HUES48 (cell line): ENCODE measurements at regions not wholly inside any gene's neighbourhood (a gene's known extent, or its start where the extent isn't known, plus 50 kb on each side); places are given as distances from the start of the nearest gene placed in this dataset.
"Not testable (repeated sequence)": the region's sequence is repeated elsewhere in the genome, so short reads cannot be mapped to it uniquely, and the experiment has no call there.

Source experiments
- H3K27ac ChIP-seq: one replicate; pipeline ENCODE4 v1.7.0; 2013; ENCODE audit warnings: low read depth, low read length, inconsistent platforms
- H3K27me3 ChIP-seq: 2 replicates; pipeline ENCODE4 v1.6.1; 2013; ENCODE audit warnings: mild to moderate bottlenecking, low read length; ENCODE audit not compliant: control insufficient read depth, insufficient read depth
- H3K36me3 ChIP-seq: 2 replicates; pipeline ENCODE4 v1.6.1; 2013; ENCODE audit warnings: low read length; ENCODE audit not compliant: control insufficient read depth, insufficient read depth
- H3K4me1 ChIP-seq: 2 replicates; pipeline ENCODE4 v1.6.1; 2013; ENCODE audit warnings: mild to moderate bottlenecking, low read length; ENCODE audit not compliant: control insufficient read depth, insufficient read depth
- H3K4me3 ChIP-seq: 2 replicates; pipeline ENCODE4 v1.5.1; 2013; ENCODE audit warnings: mild to moderate bottlenecking, low read depth, low read length
- H3K9ac ChIP-seq: 2 replicates; pipeline ENCODE4 v1.6.1; 2013; ENCODE audit warnings: mild to moderate bottlenecking, low read depth, low read length, moderate library complexity
- H3K9me3 ChIP-seq: 2 replicates; pipeline ENCODE4 v1.6.1; 2013; ENCODE audit warnings: low read length; ENCODE audit not compliant: control insufficient read depth, insufficient read depth

- H3K4me1 ChIP-seq = no peaks in the 10 kb centered on the region
- H3K36me3 ChIP-seq = no peaks in the 10 kb centered on the region
- H3K27ac ChIP-seq = no peak overlapping the region
- H3K9ac ChIP-seq = no peak overlapping the region
- H3K27me3 ChIP-seq = no peaks in the 10 kb centered on the region
- H3K9me3 ChIP-seq = no peaks in the 10 kb centered on the region
- H3K4me3 ChIP-seq = no peak overlapping the region
Measured at GRCh38 chr7:142636751-142637150, 112.5 kb upstream of the PRSS1 start.

- not testable (repeated sequence) for H3K9me3 ChIP-seq, H3K36me3 ChIP-seq, H3K4me3 ChIP-seq, H3K4me1 ChIP-seq, H3K9ac ChIP-seq, H3K27me3 ChIP-seq, H3K27ac ChIP-seq
Measured at GRCh38 chr7:142636107-142636506, 113.2 kb upstream of the PRSS1 start.

- Histone ChIP-seq H3K4me1 (no peaks in the 10 kb centered on the region), H3K4me3 (no peak overlapping the region), H3K27me3 (no peaks in the 10 kb centered on the region), H3K9me3 (no peaks in the 10 kb centered on the region; the same call in 1 of the 2 replicates), H3K36me3 (no peaks in the 10 kb centered on the region), H3K9ac (no peak overlapping the region), H3K27ac (no peak overlapping the region)
Measured at GRCh38 chr7:142632271-142633134, 116.8 kb upstream of the PRSS1 start.

GRCh38 chr7:142629588-142630260, 119.5 kb upstream of the PRSS1 start:
- no peaks in the 10 kb centered on the region for H3K4me1 ChIP-seq
- no peaks in the 10 kb centered on the region for H3K36me3 ChIP-seq
- no peak overlapping the region for H3K27ac ChIP-seq
- no peak overlapping the region for H3K4me3 ChIP-seq
- no peak overlapping the region for H3K9ac ChIP-seq
- H3K9me3 ChIP-seq = no peaks in the 10 kb centered on the region; the same call in 1 of the 2 replicates
- H3K27me3 ChIP-seq = no peaks in the 10 kb centered on the region

GRCh38 chr7:142628945-142629344, 120.3 kb upstream of the PRSS1 start:
- no peaks in the 10 kb centered on the region for H3K4me1 ChIP-seq
- H3K36me3 ChIP-seq = no peaks in the 10 kb centered on the region
- no peaks in the 10 kb centered on the region for H3K27me3 ChIP-seq
- no peak overlapping the region for H3K9ac ChIP-seq
- H3K27ac ChIP-seq = no peak overlapping the region
- no peaks in the 10 kb centered on the region; the same call in 1 of the 2 replicates for H3K9me3 ChIP-seq
- no peak overlapping the region for H3K4me3 ChIP-seq

GRCh38 chr7:142627223-142627622, 122.0 kb upstream of the PRSS1 start:
- not testable (repeated sequence) for H3K4me3 ChIP-seq, H3K27me3 ChIP-seq, H3K4me1 ChIP-seq, H3K9me3 ChIP-seq, H3K27ac ChIP-seq, H3K36me3 ChIP-seq, H3K9ac ChIP-seq

- Histone ChIP-seq H3K36me3 (no peaks in the 10 kb centered on the region), H3K27me3 (no peaks in the 10 kb centered on the region), H3K4me3 (no peak overlapping the region), H3K9ac (no peak overlapping the region), H3K4me1 (no peaks in the 10 kb centered on the region), H3K27ac (no peak overlapping the region), H3K9me3 (no peaks in the 10 kb centered on the region; the same call in 1 of the 2 replicates)
Measured at GRCh38 chr7:142626420-142627035, 122.7 kb upstream of the PRSS1 start.

- not testable (repeated sequence) for H3K4me3 ChIP-seq, H3K27me3 ChIP-seq, H3K4me1 ChIP-seq, H3K9me3 ChIP-seq, H3K27ac ChIP-seq, H3K36me3 ChIP-seq, H3K9ac ChIP-seq
Measured at GRCh38 chr7:142625216-142625615, 124.1 kb upstream of the PRSS1 start.

GRCh38 chr7:142620402-142620801, 128.9 kb upstream of the PRSS1 start:
- Histone ChIP-seq H3K27ac (no peak overlapping the region), H3K9me3 (no peaks in the 10 kb centered on the region), H3K9ac (no peak overlapping the region), H3K4me1 (no peaks in the 10 kb centered on the region), H3K4me3 (no peak overlapping the region), H3K36me3 (no peaks in the 10 kb centered on the region), H3K27me3 (no peaks in the 10 kb centered on the region)

- no peak overlapping the region for H3K9ac ChIP-seq
- H3K27me3 ChIP-seq = no peaks in the 10 kb centered on the region
Measured at GRCh38 chr7:142618655-142619351, 130.5 kb upstream of the PRSS1 start.

More at GRCh38 chr7:142618655-142619351, 130.5 kb upstream of the PRSS1 start:
- H3K4me1 ChIP-seq = no peaks in the 10 kb centered on the region
- H3K4me3 ChIP-seq = no peak overlapping the region
- no peaks in the 10 kb centered on the region for H3K36me3 ChIP-seq
- no peak overlapping the region for H3K27ac ChIP-seq
- no peaks in the 10 kb centered on the region for H3K9me3 ChIP-seq
